HepG2 (cell line): ENCODE measurements at regions not wholly inside any gene's neighbourhood (a gene's known extent, or its start where the extent isn't known, plus 50 kb on each side); places are given as distances from the start of the nearest gene placed in this dataset.

ENCODE experiments used
- CEBPZ ChIP-seq: IDR thresholded peaks from 2 replicates; pipeline ENCODE4 v1.6.1; 2012; ENCODE audit warnings: low read length, improper control_type of control experiment
- CTCF ChIP-seq: sonication (generic); formaldehyde crosslinking; IDR thresholded peaks from 2 replicates; pipeline ENCODE4 v1.5.0; 2020; ENCODE audit warnings: mild to moderate bottlenecking, missing genetic modification reagents, moderate library complexity
- FLYWCH1 ChIP-seq: sonication (generic); formaldehyde crosslinking; IDR thresholded peaks from 2 replicates; pipeline ENCODE4 v1.8.1; 2023; ENCODE audit warnings: mild to moderate bottlenecking, missing genetic modification reagents
- FOXM1 ChIP-seq: sonication (generic); formaldehyde crosslinking; IDR thresholded peaks from 2 replicates; pipeline ENCODE4 v1.5.0; 2020; ENCODE audit warnings: missing genetic modification reagents
- GPBP1L1 ChIP-seq: sonication (generic); formaldehyde crosslinking; IDR thresholded peaks from 2 replicates; pipeline ENCODE4 v1.5.0; 2020; ENCODE audit warnings: mild to moderate bottlenecking, missing genetic modification reagents
- MAX ChIP-seq: IDR thresholded peaks from 2 replicates; pipeline ENCODE4 v1.6.1; 2012; ENCODE audit warnings: inconsistent platforms
- MNT ChIP-seq: fragments of 450-650 bp; IDR thresholded peaks from 2 replicates; pipeline ENCODE4 v1.6.1; 2016
- POLR2AphosphoS5 ChIP-seq: IDR thresholded peaks from 2 replicates; pipeline ENCODE4 v1.6.1; 2012; ENCODE audit warnings: low read depth, low read length
- RBFOX2 ChIP-seq: fragments of 200-400 bp; formaldehyde crosslinking; IDR thresholded peaks from 2 replicates; pipeline ENCODE4 v1.6.1; 2017; ENCODE audit warnings: low read depth, mild to moderate bottlenecking, low read length
- TERF1 ChIP-seq: sonication (generic); formaldehyde crosslinking; IDR thresholded peaks from 2 replicates; pipeline ENCODE4 v1.8.0; 2022; ENCODE audit warnings: mild to moderate bottlenecking, missing genetic modification reagents, moderate library complexity
- ZBTB7B ChIP-seq: sonication (generic); formaldehyde crosslinking; IDR thresholded peaks from 2 replicates; pipeline ENCODE4 v1.4.0; 2020; ENCODE audit warnings: missing genetic modification reagents

GRCh38 chr18:39661856-39662366 is 2096.3 kb upstream of the CELF4 start:
- TF ChIP-seq ZBTB7B (CRISPR knock-in tag) = no peak
- TF ChIP-seq CTCF (CRISPR knock-in tag) = no peak
- no peak for TF ChIP-seq FOXM1 (CRISPR knock-in tag)
- no peak for TF ChIP-seq MNT
- no peak for TF ChIP-seq GPBP1L1 (CRISPR knock-in tag)
- no peak for TF ChIP-seq POLR2AphosphoS5
- TF ChIP-seq TERF1 (CRISPR knock-in tag) = no peak
- TF ChIP-seq MAX = no peak
- TF ChIP-seq CEBPZ = no peak
- no peak for TF ChIP-seq FLYWCH1 (CRISPR knock-in tag)
- TF ChIP-seq RBFOX2 = no peak
